Fibroblast of skin of right quadriceps (primary cell): ENCODE measurements at regions not wholly inside any gene's neighbourhood (a gene's known extent, or its start where the extent isn't known, plus 50 kb on each side); places are given as distances from the start of the nearest gene placed in this dataset.

ENCODE experiments used
- DNase-seq: peaks from one replicate; pipeline ENCODE4 v3.0.0-alpha.2; 2013

DNA sequence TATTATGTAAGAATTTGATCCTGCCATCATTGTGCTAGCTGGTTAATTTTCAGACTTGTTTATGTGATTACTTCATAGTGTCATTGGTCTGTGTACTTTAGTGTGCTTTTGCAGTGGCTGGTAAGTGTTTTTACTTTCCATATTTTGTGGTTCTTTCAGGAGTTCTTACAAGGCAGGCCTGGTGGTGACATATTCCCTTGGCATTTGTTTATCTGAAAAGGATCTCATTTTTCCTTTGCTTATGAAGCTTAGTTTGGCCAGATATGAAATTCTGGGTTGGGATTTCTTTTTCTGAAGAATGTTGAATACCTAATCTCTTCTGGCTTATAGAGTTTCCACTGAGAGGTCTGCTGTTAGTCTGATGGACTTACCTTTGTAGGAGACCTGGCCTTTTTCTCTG, 72.8 kb upstream of the MC4R start:
- DNase-seq, result peak; percentile 42

DNA sequence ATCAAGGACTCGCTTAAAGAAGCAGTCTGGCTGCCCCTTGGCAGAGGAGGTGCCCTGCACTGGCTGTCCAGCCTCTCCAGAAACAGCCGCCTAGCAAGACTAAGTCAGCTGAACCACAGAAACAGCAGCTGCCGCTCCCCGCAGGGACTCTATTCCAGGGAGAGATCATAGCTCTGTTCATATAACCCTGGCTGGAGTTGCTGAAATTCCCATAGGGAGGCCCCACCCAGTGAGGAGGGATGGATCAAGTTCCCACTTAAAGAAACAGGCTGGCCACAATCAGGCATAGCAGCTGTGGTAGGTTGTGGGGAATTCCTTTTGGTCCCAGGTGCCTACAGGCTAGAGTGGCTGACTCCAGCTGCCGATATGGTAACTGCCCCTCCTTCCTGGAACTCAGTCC, 74.2 kb upstream of the MC4R start:
- DNase-seq, result peak; percentile 38

DNA sequence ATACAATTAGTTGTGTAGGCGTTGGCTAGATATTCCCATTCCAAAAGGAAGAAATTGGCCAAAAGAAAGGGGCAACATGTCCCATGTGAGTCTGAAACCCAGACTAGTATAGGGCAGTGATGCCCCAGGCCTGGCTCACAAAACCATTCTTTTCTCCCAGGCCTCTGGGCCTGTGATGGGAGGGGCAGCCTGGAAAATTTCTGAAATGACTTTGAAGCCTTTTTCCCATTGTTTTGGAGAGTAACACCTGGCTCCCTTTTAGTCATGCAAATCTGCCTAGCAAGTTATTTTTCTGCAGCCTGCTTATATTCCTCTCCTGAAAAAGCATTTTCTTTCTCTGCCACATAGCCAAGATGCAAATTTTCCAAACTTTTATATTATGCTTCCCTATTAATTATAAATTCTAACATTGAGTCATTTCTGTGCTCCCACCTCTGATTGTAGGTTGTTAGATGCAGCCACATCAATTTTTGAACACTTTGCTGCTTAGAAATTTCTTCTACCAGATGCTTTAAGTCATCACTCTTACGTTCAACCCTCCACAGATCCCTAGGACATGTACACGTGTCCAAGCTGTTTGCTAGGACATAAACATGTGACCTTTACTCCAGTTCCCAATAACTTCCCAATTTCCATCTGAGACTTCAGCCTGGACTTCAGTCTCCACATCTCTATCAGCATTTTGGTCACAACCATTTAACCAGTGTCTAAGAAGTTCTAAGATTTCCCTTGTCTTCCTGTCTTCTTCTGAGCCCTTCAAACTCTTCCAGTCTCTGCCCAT, 76.1 kb upstream of the MC4R start:
- no peak for DNase-seq

DNA sequence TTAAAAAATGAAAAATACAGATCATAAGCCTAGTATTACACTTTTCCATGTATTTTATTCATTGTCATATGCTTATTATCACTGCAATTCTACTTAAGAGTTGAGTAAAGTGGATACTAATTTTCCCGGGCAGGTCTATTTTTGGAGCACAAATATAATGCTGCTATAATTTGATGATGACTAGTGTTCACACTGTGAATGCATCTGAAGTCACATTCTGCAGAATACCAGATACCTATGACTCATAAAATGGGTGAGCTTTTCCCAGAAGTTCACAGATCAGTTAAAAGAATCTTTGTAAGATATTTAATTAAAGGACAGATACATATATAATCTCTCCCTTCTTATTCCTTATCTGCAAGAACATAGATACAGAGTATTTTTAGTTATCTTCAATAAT, 79.8 kb upstream of the MC4R start:
- DNase-seq, result peak; percentile 85

DNA sequence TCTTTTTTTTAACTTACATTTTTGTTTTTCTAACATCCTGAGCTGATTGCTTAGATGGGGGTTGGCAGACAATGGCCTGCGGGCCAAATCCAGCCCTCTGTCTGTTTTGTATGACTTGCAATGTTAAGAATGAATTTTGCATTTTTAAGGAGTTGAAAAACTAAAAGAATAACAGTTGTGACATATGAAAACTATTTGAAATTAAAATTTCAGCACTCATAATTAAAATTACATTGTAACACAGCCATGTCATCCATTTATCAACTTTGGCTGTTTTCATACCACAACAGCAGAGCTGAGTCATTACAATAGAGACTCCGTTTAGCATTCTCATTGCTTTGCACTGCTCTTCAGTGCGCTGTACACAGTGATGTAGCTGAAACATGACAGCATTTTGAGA, 94.1 kb upstream of the MC4R start:
- peak; percentile 82 for DNase-seq

DNA sequence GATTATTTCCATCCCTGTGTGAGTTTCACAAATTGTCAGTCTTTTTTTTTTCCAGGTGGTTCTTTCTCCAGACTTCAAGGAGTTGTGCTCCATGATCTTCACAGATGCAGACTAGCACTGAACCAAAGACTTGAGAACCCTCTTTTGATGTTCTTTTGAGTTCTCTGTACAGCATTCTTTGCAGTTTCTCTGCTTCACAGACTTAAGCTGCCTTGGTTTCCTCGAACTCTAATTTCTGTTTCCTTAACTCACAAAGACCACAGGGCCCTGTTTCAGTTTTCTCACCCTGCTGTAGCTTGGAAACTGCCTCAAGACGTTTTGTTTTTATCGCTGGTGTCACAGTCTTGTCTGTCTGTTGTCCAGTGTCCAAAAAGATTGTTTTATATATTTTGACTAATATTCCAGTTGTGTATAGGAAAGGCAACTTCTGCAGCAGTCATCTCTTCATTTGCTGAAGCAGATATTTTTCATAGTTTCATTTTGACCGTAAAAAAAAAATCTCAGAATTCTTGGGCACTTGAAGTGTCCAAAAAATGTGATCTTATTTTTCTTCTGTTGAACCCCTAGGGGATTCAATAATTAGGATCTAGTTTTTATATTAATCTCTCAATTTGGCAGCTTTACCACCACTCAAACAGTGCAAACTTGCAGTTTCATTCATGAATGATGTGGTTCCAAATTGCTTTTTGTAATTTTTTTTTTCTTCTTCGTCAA, 97.0 kb upstream of the MC4R start:
- DNase-seq, result no peak

DNA sequence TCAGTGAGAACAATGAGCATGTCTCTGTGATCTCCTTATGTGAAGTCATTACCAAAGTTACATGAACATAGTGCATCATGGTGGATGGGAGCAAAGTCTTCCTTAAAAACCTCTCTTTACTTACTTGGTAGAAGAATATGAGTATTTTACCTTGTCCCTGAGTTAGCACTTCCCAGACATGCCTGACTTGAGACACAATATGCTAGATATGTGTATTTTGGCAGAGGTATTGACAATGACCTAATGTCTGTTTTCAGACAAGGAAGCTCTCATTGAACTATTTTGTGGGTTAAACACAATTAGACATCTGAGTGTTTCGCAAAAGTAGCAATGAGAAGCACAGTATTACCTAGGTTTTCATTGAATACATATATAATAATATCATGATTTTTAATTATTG, 99.1 kb upstream of the MC4R start:
- DNase-seq, result peak; percentile 33

DNA sequence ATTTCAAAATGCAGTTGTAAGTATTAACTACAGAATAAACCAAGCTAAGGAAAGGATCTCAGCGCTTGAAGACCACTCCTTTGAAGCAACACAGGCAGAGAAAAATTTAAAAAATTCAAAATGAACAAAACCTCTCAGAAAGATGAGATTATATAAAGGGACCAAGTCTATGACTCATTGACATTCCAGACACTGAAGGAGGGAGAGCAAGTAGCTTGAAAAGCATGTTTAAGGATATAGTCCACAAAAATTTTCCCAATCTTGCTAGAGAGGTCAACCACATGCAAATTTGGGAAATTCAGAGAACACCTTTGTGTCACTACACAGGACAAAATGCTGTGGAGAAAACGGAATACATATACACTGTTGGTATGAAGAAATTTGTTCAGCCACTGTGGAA, 112.6 kb upstream of the MC4R start:
- DNase-seq, result peak; percentile 70

DNA sequence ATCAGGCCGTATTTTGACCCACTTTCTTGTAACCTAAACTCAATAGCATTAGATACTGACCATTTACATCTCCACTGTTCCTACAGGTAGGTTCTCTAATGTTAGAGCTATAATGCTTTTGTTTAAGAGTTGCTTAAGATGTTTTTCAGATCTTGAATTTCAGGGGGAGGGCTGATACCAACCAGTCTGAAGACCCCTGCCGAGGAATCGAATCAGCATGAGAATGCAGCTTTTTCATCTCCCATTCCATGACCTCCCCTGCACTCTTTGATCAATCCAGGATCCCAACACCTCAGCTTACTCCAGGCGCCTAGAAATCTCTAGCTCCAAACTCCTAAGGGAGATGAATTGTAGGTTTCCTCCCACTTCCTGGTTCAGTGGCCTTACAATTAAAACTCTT, 120.5 kb upstream of the MC4R start:
- DNase-seq, result no peak

DNA sequence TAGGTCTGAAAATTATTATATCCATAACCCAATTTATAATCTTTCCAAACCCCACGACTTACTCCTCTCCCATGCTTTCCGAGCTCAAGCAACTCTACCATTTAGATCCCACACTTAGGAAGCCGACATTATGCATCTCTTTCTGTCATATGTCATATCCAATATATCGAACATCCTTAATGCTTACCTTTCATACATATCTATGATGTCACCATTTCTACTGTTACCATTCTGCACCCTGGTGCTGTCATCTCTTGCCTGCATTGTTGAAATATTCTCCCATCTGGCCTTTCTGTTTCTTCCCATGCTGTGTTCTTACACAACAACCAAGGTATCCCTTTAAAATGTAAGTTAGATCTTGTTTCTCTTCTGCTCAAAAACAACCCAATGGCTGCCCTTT, 127.1 kb upstream of the MC4R start:
- DNase-seq, result no peak

DNA sequence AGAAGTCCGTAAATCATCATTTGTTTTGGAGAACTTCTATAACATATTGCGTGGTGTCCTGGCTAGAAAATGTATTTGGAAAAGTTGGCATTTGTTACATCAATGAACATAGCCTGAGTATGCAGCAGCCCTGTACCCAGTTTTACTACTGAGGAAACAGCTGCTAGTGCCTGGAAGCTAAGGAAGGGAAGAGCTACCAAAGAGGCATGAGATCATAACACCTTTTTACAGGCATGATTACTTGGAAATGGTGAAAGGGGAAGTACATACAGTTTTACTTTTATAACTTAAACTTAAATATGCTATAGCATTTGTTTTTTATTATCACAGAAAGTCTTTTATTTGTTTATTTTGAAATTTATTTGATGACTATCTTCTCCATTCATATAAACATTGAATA, 128.4 kb upstream of the MC4R start:
- no peak for DNase-seq

DNA sequence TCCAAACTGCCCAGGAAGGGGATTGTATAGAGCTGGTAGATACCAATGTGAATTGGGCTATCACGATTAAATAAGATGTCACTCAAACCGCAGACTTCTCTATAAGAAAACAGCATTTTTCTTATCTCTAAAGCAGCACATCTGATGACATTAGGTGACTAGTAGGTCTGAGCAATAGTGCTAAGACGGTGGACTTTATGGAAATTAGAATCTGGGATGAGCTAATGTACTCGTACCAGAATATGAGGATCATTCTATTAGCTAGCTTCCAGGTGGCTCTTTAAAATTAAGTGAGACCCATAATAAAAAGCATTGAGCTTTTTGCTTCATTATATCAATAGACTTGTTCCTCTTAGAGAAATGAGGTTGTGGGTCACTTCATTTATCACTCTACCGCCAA, 130.0 kb upstream of the MC4R start:
- DNase-seq, result no peak

DNA sequence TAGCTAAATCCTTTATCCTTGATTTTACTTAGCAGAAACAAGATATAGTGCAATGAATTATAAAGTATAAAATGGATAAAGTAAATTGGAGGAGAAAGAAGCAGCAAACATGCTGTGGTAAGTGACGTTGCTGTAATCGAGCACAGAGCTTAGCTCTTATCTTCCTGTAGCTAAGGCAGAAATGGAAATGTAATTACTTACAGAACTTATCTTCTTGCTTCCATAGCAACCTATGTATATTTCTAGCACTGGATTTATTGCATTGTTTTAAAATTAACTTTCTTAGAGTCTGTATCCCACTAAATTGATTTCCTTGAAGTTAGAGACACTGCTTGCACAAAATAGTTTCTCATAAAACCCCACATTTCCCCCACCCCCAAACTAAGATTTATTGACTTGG, 130.6 kb upstream of the MC4R start:
- no peak for DNase-seq

DNA sequence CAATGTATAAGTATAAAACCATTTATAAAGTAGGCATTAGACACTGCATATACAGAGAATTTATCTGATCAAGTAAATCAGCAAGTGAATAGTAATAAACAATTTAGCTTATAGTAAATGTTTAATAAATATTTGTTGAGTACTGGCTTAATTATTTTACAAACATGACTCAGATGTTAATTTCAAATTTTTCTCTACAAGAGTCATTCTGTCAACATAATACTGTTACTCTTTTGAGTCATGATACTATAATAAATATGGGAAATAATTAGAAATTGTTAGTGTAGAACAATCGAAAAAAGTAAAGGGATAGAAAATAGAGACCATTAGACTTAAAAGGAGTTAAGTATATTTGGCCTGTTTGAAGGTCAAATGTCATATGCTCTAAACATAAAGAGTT, 133.6 kb upstream of the MC4R start:
- DNase-seq, result no peak

DNA sequence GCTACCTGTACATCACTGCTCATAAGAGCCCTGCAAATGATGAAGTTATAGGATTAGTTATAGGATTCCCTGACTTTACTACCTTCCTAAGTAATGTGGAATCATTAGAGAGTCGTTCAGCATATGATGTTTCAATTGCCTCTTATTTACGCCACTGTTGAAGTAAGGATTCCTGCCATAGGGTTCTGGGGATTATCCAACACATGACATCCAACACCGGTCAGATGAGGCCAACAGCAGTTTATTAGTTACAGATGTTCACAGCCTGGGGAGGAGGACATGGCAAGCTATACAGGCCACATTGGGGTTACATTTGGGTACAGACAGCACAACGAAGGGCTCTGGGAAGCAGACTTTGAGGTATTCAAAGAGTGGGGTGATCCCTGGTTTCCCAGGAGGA, 134.1 kb upstream of the MC4R start:
- peak; percentile 53 for DNase-seq

DNA sequence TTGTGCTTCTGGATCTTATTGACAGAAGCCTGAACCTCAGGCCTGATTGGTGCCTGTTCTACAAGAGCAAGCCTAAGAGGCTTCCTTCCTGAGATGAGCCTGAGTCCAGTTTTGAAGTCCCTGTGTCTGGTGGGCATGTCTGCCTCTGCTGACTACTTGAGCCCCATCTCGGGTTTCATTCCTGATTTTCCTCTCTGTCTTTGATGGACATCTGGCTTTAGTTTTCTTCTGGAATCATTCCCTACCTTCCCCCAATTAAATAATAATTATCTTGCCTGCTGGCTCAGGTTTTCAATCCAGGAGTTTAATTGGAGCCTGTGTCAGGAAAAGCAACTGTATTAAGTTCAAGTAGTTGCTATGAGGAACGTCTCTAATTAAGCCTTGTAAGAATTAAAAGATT, 135.5 kb upstream of the MC4R start:
- peak; percentile 32 for DNase-seq

DNA sequence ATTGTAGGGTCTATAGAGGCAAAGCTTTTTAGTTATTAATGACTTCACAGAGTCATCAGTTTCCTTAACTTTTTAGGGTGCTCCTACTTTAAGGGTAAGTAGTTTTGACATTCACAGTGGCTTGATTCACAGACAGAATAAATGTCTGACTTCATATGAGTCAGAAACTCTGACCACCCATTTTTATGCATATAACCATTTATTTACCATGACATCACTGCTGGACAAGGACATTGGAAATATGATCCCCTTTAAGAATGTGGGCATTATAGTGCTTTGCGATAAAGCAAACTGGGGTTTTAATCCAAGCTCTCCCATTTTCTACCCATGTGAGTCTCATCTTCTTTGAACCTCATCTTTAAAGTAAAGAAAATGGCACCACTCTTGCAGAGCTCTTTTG, 162.0 kb upstream of the MC4R start:
- DNase-seq, result peak; percentile 56

DNA sequence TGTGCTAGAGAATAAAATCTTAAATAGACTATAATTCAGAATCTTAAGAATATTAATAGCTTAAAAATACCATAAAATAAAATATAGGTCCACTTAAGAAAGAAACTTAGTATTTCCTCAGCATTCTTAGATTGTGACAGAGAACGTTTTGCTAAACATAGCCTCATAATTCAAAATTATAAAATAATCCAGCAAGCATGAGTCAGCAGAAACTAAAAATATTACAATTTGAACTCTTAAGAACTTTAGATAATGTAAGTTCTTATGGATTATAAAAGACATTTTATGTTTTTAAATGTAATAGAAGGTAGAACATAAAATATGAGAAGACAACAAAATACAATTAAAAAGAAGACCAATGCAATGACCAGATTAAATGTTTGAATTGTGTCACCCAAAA, 164.5 kb upstream of the MC4R start:
- no peak for DNase-seq

DNA sequence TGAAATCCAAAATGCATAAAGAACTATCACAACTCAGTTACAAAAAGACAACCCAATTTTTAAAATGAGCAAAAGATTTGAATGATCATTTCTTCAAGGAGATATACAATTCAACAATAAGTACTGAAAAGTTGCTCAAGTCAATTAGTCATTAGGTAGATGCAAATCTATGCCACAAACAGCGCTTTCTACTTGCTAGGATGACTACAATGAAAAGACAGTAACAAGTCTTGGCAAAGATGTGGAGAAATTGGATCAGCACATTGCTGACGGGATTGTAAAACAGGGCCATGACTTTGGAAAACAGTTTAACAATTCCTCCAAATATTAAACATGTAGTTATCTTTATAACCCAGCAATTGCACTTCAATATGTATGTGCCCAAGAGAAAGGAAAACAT, 166.3 kb upstream of the MC4R start:
- DNase-seq, result no peak

DNA sequence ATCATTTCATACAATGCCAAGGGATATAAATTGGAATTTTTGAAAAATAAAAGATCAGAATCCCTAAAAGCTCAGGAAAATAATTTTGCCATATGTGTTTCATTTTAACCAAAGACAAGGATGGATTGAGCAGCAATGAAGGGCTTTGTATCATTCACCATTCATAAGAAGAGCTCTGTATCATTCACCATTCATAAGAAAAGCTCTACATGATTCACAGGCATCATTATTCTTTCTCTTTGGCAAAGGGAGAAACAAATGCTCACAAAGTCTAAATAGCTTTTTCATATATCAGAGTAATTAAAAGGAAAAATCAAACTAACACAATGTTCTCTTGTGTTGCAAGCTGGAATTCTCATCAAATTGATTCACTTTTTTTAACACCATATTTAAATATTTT, 169.1 kb upstream of the MC4R start:
- no peak for DNase-seq

DNA sequence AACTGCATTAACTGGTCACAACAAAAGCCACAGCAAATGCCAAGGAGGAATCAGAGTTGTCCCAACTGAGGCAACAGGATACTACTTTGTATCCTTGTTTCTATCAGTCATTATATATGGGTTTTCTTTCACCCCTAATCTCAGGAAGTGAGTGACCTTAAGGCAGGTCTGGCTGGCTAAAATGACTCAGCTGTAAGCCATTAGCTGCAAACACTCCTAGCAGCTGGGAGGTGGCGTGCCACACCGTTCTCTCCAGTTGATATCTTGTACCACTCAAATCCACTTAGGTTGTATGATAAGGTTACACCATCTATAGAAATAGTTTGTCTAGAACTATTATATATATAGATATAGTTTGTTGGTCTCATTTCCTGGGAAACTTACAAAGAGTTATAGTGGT, 171.1 kb upstream of the MC4R start:
- DNase-seq, result no peak

DNA sequence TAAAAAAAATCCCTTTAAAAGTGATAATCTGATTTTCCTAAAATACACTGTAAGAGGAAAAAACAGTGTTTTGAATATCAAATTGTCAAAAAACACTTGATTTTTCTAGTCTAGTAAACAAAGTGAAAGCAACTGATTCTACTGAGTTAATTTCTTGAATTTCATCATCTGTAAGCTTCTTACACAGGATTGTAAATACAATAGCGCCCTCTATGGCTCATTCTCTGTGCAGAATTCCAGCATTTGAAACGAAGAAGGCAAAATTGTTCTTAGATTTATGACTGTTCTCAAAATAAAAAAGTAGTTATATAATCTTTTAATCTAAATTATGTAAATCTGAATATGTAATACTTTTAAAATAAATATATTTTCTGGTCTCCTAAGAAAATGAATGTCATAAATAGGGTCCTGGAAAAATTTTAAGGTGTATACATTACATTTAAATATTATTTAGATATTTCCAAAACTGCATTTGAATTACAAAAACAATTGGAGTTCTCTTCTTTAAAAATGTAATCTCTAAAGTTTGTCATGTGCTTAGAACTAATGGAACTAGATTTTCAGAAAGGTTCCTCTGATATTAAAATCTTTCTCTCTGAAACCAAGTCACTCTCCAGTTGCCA, 176.9 kb upstream of the MC4R start:
- DNase-seq, result peak; percentile 69

DNA sequence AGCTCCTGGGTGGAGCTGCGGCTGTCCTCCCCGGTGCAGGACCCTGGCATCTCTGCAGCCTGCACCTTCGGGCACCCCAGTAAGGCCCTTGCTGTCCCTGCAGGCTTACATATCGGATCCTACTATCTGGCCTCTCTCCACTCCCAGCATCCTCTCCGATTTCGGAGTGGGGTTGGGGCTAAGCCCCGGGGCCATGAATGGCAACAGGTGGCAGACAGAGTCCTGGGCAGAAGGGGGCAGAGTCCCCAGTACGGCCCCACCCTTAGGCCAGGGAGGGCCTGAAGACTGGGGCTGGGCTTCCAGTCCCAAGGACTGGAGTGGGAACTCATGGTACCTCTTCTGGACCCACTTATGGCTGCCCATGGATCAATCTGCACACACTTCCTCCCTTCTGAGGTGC, 180.4 kb upstream of the MC4R start:
- no peak for DNase-seq

DNA sequence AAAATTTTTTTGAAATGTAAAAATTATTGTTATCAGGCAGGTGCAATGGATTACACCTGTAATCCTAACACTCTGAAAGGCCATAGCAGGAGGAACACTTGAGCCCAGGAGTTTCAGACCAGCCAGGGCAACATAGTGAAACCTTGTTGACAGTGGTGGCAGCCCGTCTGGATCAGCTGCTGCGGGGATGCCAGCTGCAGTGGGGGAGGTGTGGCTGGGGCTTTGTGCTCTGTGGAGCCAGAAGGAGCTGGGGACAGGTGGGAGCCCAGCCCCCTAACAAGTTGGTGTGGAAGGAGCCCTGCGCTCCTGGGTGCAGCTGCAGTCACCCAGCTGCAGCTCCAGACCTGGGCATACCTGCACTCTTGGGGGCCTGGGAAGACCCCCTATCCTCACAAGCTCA, 182.4 kb upstream of the MC4R start:
- DNase-seq, result no peak
